ENCODE measurements at regions not wholly inside any gene's neighbourhood (a gene's known extent, or its start where the extent isn't known, plus 50 kb on each side); places are given as distances from the start of the nearest gene placed in this dataset.

GRCh38 chr3:150215616-150216015 is 192.5 kb upstream of the TSC22D2 start:
- H3K4me1 ChIP-seq: no peaks in the 10 kb centered on the region
- no peak overlapping the region for H3K4me2 ChIP-seq
- H3K27ac ChIP-seq: no peak overlapping the region
- DNase-seq (ENCODE audit: low read depth in 1 of 2, low spot score in 1 of 2): no peak
- no peak for TF ChIP-seq RNF2 (IDR thresholded peaks at IDR 0.05; ENCODE audit: borderline replicate concordance, low read depth)
- no peak for TF ChIP-seq CEBPB (IDR thresholded peaks at IDR 0.05)
- no peak for TF ChIP-seq MAZ (IDR thresholded peaks at IDR 0.05; ENCODE audit: borderline replicate concordance, low read depth, low read length)
- no peak for TF ChIP-seq SMC3 (IDR thresholded peaks at IDR 0.05)
- TF ChIP-seq MYC (IDR thresholded peaks at IDR 0.05; ENCODE audit: borderline replicate concordance, low read length): no peak
- no peak for TF ChIP-seq NR3C1 (IDR thresholded peaks at IDR 0.05)
- no peak for TF ChIP-seq EP300 (IDR thresholded peaks at IDR 0.05)
- TF ChIP-seq HEYL (CRISPR knock-in tag; IDR thresholded peaks at IDR 0.05): no peak
- TF ChIP-seq FOSB (CRISPR knock-in tag; IDR thresholded peaks at IDR 0.05): no peak
- POLR2A ChIA-PET: no interaction called here
- no peak for ATAC-seq
- FAIRE-seq: no peak
- CTCF ChIA-PET: interaction anchor here (1.5 to 2.4 kb wide), 3 partner anchors 10 to 279 kb away, joined by 4 to 10 read pairs (median 6); no protein-coding TSS in a partner anchor
- no peaks in the 10 kb centered on the region for H3K9me3 ChIP-seq
- 89% methylated on average over 2 of the region's 2 CpGs for WGBS (ENCODE audit: missing lambda C conversion rate)
- H3K4me3 ChIP-seq: no peak overlapping the region

GRCh38 chr3:150213577-150213976 is 194.5 kb upstream of the TSC22D2 start:
- H3K9me3 ChIP-seq: no peaks in the 10 kb centered on the region
- POLR2A ChIA-PET: no interaction called here
- WGBS (ENCODE audit: missing lambda C conversion rate): 34% methylated on average over 1 of the region's 1 CpG
- H3K4me3 ChIP-seq: no peak overlapping the region
- no peak overlapping the region for H3K27ac ChIP-seq
- CTCF ChIA-PET: interaction anchor here (0.9 to 1.3 kb wide), 6 partner anchors 11 to 246 kb away, joined by 3 read pairs; partner anchors contain the start of gene PFN2
- TF ChIP-seq CEBPB (IDR thresholded peaks at IDR 0.05): no peak; a peak in 1 of 4 replicates
- no peak for TF ChIP-seq TP53 (CRISPR knock-in tag; IDR thresholded peaks at IDR 0.05)
- TF ChIP-seq BHLHE40 (IDR thresholded peaks at IDR 0.05; ENCODE audit: low read depth, low read length): no peak
- no peak for TF ChIP-seq ZC3H11A (IDR thresholded peaks at IDR 0.05)
- no peak for TF ChIP-seq MAZ (IDR thresholded peaks at IDR 0.05; ENCODE audit: borderline replicate concordance, low read depth, low read length)
- TF ChIP-seq PBX3 (IDR thresholded peaks at IDR 0.05): no peak
- no peak for TF ChIP-seq NR3C1 (IDR thresholded peaks at IDR 0.05)
- H3K4me2 ChIP-seq: no peak overlapping the region
- no peak for DNase-seq (ENCODE audit: low read depth in 1 of 2, low spot score in 1 of 2)
- no peaks in the 10 kb centered on the region for H3K4me1 ChIP-seq
- ATAC-seq: no peak
- no peak for FAIRE-seq

- FAIRE-seq (no peak), DNase-seq (ENCODE audit: low read depth in 1 of 2, low spot score in 1 of 2) (no peak), ATAC-seq (no peak)
- Histone ChIP-seq H3K27ac (no peak overlapping the region), H3K4me2 (no peak overlapping the region), H3K4me3 (no peak overlapping the region), H3K9me3 (no peaks in the 10 kb centered on the region), H3K4me1 (no peaks in the 10 kb centered on the region)
- ChIA-PET CTCF (interaction anchor here (0.6 to 2.1 kb wide), 5 partner anchors 10 to 331 kb away, joined by 3 to 8 read pairs (median 3); no protein-coding TSS in a partner anchor), POLR2A (no interaction called here)
- WGBS (ENCODE audit: missing lambda C conversion rate): 60% methylated on average over 4 of the region's 4 CpGs
- TF ChIP-seq HOXB13 (CRISPR knock-in tag; IDR thresholded peaks at IDR 0.05; ENCODE audit: low read depth) (no peak), GATA3 (IDR thresholded peaks at IDR 0.05; ENCODE audit: borderline replicate concordance) (no peak), TFCP2L1 (CRISPR knock-in tag; IDR thresholded peaks at IDR 0.05) (no peak), ZNF302 (CRISPR knock-in tag; IDR thresholded peaks at IDR 0.05) (no peak), REST (IDR thresholded peaks at IDR 0.05) (no peak)
Measured at GRCh38 chr3:150210461-150211110, 197.5 kb upstream of the TSC22D2 start.

All from A549 (cell line).